ENCODE measurements at regions not wholly inside any gene's neighbourhood (a gene's known extent, or its start where the extent isn't known, plus 50 kb on each side); places are given as distances from the start of the nearest gene placed in this dataset.

DNA sequence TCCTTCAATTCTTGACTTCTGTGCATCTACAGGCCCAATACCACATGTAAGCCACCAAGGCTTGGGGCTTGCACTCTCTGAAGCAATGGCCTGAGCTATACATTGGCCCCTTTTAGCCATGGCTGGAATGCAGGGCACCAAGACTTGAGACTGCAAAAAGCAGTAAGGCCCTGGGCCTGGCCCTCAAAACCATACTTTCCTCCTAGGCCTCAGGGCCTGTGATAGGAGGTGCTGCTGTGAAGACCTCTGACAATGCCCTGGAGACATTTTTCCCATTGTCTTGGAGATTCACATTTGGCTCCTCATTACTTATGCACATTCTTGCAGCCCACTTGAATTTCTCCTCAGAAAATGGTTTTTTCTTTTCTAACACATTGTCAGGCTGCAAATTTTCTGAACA, 68.5 kb upstream of the FSTL5 start:
- H3K27me3 Mint-ChIP-seq = no peaks in the 10 kb centered on the region
- H3K4me3 Mint-ChIP-seq = no peak overlapping the region
- H3K9me3 ChIP-seq (ENCODE audit: control insufficient read depth in 1 of 2, low read length in 2 of 2) = no peaks in the 10 kb centered on the region
- no peaks in the 10 kb centered on the region for H3K4me1 Mint-ChIP-seq
- H3K36me3 ChIP-seq (ENCODE audit: insufficient read depth, low read length) = no peaks in the 10 kb centered on the region
- ChIA-PET POLR2A (ENCODE audit: partially characterized antibody) (no interaction called here), CTCF (ENCODE audit: partially characterized antibody) (no interaction called here)
- H3K9me3 Mint-ChIP-seq = peaks cover 6 to 17% (median 7%) of the 10 kb centered on the region in 8 donors
- H3K27ac ChIP-seq (ENCODE audit: low read depth, low read length) = no peak overlapping the region
- no peak overlapping the region for H3K27ac Mint-ChIP-seq
- no peak overlapping the region for H3K4me3 ChIP-seq (ENCODE audit: low read length in 2 of 2)
- H3K4me1 ChIP-seq (ENCODE audit: insufficient read depth, low read length) = no peaks in the 10 kb centered on the region
- no peak for DNase-seq
- no peaks in the 10 kb centered on the region for H3K27me3 ChIP-seq (ENCODE audit: insufficient read depth, low read length)
- intact Hi-C loops (cut with micrococcal nuclease) = no loop called here
- no peaks in the 10 kb centered on the region for H3K36me3 Mint-ChIP-seq

DNA sequence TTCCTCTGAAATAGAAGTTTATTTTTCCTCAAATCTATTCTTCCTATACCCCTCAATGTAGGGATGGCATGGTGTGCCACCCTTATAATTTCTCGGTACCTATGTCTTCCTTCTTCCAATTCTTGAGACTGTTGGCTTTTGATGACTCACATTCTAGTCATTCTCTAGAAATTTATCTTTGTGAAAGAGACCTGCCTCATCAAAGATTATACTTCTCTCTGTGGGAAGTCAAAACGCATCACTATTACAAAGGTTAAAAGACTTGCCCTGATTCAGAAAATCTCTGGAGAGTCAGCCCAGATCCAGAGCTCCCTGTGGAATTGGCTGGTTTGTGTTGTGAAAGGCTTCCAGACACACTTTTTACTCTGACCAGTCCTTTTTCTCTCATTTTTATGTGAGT, 65.9 kb upstream of the FSTL5 start:
- Mint-ChIP-seq H3K4me3 (no peak overlapping the region), H3K9me3 (peaks cover 3 to 17% (median 7%) of the 10 kb centered on the region in 8 donors), H3K27ac (no peak overlapping the region), H3K36me3 (no peaks in the 10 kb centered on the region), H3K4me1 (no peaks in the 10 kb centered on the region), H3K27me3 (no peaks in the 10 kb centered on the region)
- no peak overlapping the region for H3K4me3 ChIP-seq (ENCODE audit: low read length in 2 of 2)
- POLR2A ChIA-PET (ENCODE audit: partially characterized antibody) = no interaction called here
- DNase-seq = no peak
- CTCF ChIA-PET (ENCODE audit: partially characterized antibody) = no interaction called here
- H3K9me3 ChIP-seq (ENCODE audit: control insufficient read depth in 1 of 2, low read length in 2 of 2) = no peaks in the 10 kb centered on the region
- intact Hi-C loops (cut with micrococcal nuclease) = no loop called here
- no peak overlapping the region for H3K27ac ChIP-seq (ENCODE audit: low read depth, low read length)
- no peaks in the 10 kb centered on the region for H3K27me3 ChIP-seq (ENCODE audit: insufficient read depth, low read length)
- no peaks in the 10 kb centered on the region for H3K4me1 ChIP-seq (ENCODE audit: insufficient read depth, low read length)
- H3K36me3 ChIP-seq (ENCODE audit: insufficient read depth, low read length) = no peaks in the 10 kb centered on the region

- intact Hi-C loops (cut with micrococcal nuclease) = no loop called here
- no peak for DNase-seq
- Histone ChIP-seq H3K4me1 (ENCODE audit: insufficient read depth, low read length) (no peaks in the 10 kb centered on the region), H3K9me3 (ENCODE audit: control insufficient read depth in 1 of 2, low read length in 2 of 2) (no peaks in the 10 kb centered on the region), H3K27ac (ENCODE audit: low read depth, low read length) (no peak overlapping the region), H3K36me3 (ENCODE audit: insufficient read depth, low read length) (no peaks in the 10 kb centered on the region), H3K27me3 (ENCODE audit: insufficient read depth, low read length) (no peaks in the 10 kb centered on the region), H3K4me3 (ENCODE audit: low read length in 2 of 2) (no peak overlapping the region)
- Mint-ChIP-seq H3K4me1 (no peaks in the 10 kb centered on the region), H3K27ac (no peak overlapping the region), H3K4me3 (no peak overlapping the region), H3K36me3 (no peaks in the 10 kb centered on the region), H3K9me3 (peaks cover 0 to 3% (median 0%) of the 10 kb centered on the region in 8 donors), H3K27me3 (no peaks in the 10 kb centered on the region)
- ChIA-PET CTCF (ENCODE audit: partially characterized antibody) (no interaction called here), POLR2A (ENCODE audit: partially characterized antibody) (no interaction called here)
Measured at GRCh38 chr4:162221148-162221547, 57.3 kb upstream of the FSTL5 start.
